ENCODE measurements at regions not wholly inside any gene's neighbourhood (a gene's known extent, or its start where the extent isn't known, plus 50 kb on each side); places are given as distances from the start of the nearest gene placed in this dataset.

DNA sequence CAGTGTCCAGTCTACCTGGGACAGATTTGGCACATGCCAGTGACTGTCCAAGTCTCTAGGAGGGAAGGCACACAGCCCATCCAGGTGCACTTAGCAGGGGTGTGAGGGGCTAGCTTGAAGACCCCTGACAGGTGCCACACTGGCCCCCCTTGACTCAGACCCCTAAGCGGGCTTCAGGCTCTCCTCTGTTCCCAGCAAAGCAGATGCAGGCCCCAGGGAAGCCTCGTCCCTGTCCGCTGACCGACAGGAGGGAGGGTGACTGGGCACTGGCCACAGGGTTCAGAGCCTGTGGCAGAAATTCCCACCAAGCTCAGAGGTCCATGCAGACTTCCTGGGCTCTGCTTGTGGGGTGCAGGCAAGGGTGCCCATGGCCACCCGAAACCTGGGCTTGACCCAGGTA lies 239.8 kb upstream of the MYT1L start:
- POLR2A ChIA-PET = no interaction called here

DNA sequence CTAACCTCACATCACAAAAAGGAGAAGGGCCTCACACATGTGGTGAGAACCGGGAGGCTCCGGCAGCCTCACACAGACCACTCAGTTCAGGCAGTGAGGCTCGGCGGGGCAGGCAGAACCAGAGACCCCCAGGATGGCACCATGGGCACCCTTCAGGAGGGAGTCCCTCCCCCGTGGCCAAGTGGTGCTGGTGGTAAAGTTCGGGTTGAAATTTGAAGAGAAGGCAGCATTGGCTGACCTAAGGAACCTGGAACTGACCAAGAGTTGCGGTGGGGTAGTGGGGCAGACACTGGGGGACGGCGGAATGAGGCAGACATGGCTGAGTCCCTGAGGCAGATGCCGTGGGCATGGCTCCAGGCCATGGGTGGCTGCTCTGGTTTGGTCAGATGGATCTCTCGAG lies 239.3 kb upstream of the MYT1L start:
- DNase-seq (ENCODE audit: extremely low spot score) = no peak
- ChIA-PET CTCF (interaction anchor here (1.6 kb wide), 1 partner anchor 13 kb away, joined by 3 read pairs; no protein-coding TSS in a partner anchor), POLR2A (no interaction called here)
- TF ChIP-seq CTCF (IDR thresholded peaks at IDR 0.05; ENCODE audit: control extremely low read depth, extremely low read depth, low read depth, missing control alignments) = no peak

More for the DNA sequence above, 239.8 kb upstream of the MYT1L start:
- TF ChIP-seq CTCF (IDR thresholded peaks at IDR 0.05; ENCODE audit: control extremely low read depth, extremely low read depth, low read depth, missing control alignments) = no peak
- CTCF ChIA-PET = interaction anchor here (1.6 kb wide), 1 partner anchor 12 kb away, joined by 3 read pairs; no protein-coding TSS in a partner anchor
- no peak for DNase-seq (ENCODE audit: extremely low spot score)

GRCh38 chr2:2569836-2570235 lies 238.8 kb upstream of the MYT1L start:
- POLR2A ChIA-PET = no interaction called here
- no peak for TF ChIP-seq CTCF (IDR thresholded peaks at IDR 0.05; ENCODE audit: control extremely low read depth, extremely low read depth, low read depth, missing control alignments)
- CTCF ChIA-PET = interaction anchor here (0.7 to 1.6 kb wide), 2 partner anchors 13 to 23 kb away, joined by 3 read pairs; no protein-coding TSS in a partner anchor
- no peak for DNase-seq (ENCODE audit: extremely low spot score)

DNA sequence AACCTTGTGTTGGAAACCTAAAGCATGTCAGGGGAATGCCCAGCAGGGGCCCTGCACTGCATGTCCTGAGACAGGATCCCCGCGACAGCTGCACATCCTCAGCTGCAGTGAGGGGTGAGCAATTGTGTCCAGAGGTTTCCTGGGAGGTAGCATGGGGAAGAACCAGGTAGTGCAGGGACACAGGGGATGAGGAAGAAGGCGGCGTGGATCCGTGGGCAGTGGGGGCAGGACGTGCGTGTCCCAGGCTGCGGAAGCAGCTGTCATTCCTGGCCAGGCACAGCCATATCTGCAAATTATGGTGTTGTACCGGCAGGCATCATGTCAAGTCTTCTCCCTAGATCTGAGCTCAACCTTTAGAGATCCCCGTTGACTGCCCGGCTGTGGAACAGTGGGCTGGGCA lies 238.2 kb upstream of the MYT1L start:
- DNase-seq (ENCODE audit: extremely low spot score) = no peak
- no peak for TF ChIP-seq CTCF (IDR thresholded peaks at IDR 0.05; ENCODE audit: control extremely low read depth, extremely low read depth, low read depth, missing control alignments)
- ChIA-PET CTCF (interaction anchor here (0.7 to 1.6 kb wide), 2 partner anchors 14 to 22 kb away, joined by 3 read pairs; no protein-coding TSS in a partner anchor), POLR2A (no interaction called here)

- ChIA-PET POLR2A (no interaction called here), CTCF (no interaction called here)
- TF ChIP-seq CTCF (IDR thresholded peaks at IDR 0.05; ENCODE audit: control extremely low read depth, extremely low read depth, low read depth, missing control alignments) = no peak
- DNase-seq (ENCODE audit: extremely low spot score) = no peak
These were observed 237.3 kb upstream of the MYT1L start for GRCh38 chr2:2568411-2568810.

GRCh38 chr2:2567776-2568175 lies 236.7 kb upstream of the MYT1L start:
- ChIA-PET CTCF (interaction anchor here (1.5 kb wide), 1 partner anchor 15 kb away, joined by 3 read pairs; no protein-coding TSS in a partner anchor), POLR2A (no interaction called here)
- DNase-seq (ENCODE audit: extremely low spot score) = no peak
- TF ChIP-seq CTCF (IDR thresholded peaks at IDR 0.05; ENCODE audit: control extremely low read depth, extremely low read depth, low read depth, missing control alignments) = no peak
